T-cell (primary cell): ENCODE measurements at regions not wholly inside any gene's neighbourhood (a gene's known extent, or its start where the extent isn't known, plus 50 kb on each side); places are given as distances from the start of the nearest gene placed in this dataset.

Experiments
- ATAC-seq, 4 experiments: fragments of 200-7000 bp in 3 of 4; fragments of 150-1000 bp in 1 of 4; cut with Tn5 transposase; replicated peaks in 1 of 4; 1 replicate in 3 of 4; 2 replicates in 1 of 4; pipeline ENCODE4 v1.10.0; 2021; ENCODE audit warnings: moderate library complexity in 3 of 4, mild to moderate bottlenecking in 2 of 4, moderate number of reproducible peaks in 1 of 4
- CTCF ChIA-PET, 2 donors: fragments of 300-600 bp; sonication (Branson Sonifier 250); formaldehyde crosslinking; loops; one replicate each; lab custom pipeline; 2022; ENCODE audit warnings: antibody characterized with exemption in 2 of 2; lab: Charles Lee
- POLR2A ChIA-PET, 2 donors: fragments of 300-600 bp; sonication (Branson Sonifier 250); formaldehyde crosslinking; loops; one replicate each; lab custom pipeline; 2022; ENCODE audit warnings: antibody characterized with exemption in 2 of 2; lab: Charles Lee
- DNase-seq, 35 experiments: peaks; one replicate each; pipeline versions ENCODE4 v3.0.0 to v3.0.0-alpha.2; 2013 to 2023
- H3K27ac ChIP-seq: one replicate; pipeline ENCODE4 v1.5.1; 2013; ENCODE audit warnings: low read length
- H3K27me3 ChIP-seq, 2 experiments: replicated peaks in 1 of 2; 1 replicate in 1 of 2; 2 replicates in 1 of 2; pipeline versions ENCODE4 v1.6.1 to v1.7.0; 2013; ENCODE audit warnings: low read length in 1 of 2, mixed read lengths in 1 of 2; ENCODE audit not compliant: control insufficient read depth in 2 of 2, insufficient read depth in 2 of 2; ENCODE audit errors: extremely low read depth in 1 of 2
- H3K36me3 ChIP-seq, 2 donors: 1 replicate in 1 of 2; 2 replicates in 1 of 2; pipeline versions ENCODE4 v1.6.1 to v1.7.0; 2013; ENCODE audit warnings: low read length in 1 of 2; ENCODE audit not compliant: control insufficient read depth in 2 of 2, insufficient read depth in 1 of 2; ENCODE audit errors: extremely low read depth in 1 of 2
- H3K4me1 ChIP-seq, 2 experiments: 1 replicate in 1 of 2; 2 replicates in 1 of 2; pipeline versions ENCODE4 v1.6.1 to v1.7.0; 2013; ENCODE audit warnings: low read length in 2 of 2, mixed read lengths in 1 of 2; ENCODE audit not compliant: insufficient read depth in 2 of 2, control insufficient read depth in 1 of 2; ENCODE audit errors: extremely low read depth in 1 of 2
- H3K4me3 ChIP-seq, 2 donors: 1 replicate in 1 of 2; 2 replicates in 1 of 2; pipeline versions ENCODE4 v1.5.1 to v1.7.0; 2013; ENCODE audit warnings: mild to moderate bottlenecking in 2 of 2, low read length in 1 of 2, moderate library complexity in 1 of 2; ENCODE audit not compliant: control insufficient read depth in 1 of 2; ENCODE audit errors: extremely low read depth in 1 of 2
- H3K9me3 ChIP-seq: 2 replicates; pipeline ENCODE4 v1.7.0; 2013
- H3K27ac Mint-ChIP-seq, 2 donors: one replicate each; pipeline ENCODE4 v1.8.0; 2020 to 2021; ENCODE audit warnings: mild to moderate bottlenecking in 2 of 2, mixed read lengths in 2 of 2
- H3K27me3 Mint-ChIP-seq, 2 donors: one replicate each; pipeline ENCODE4 v1.8.0; 2021 to 2022; ENCODE audit warnings: mixed read lengths in 2 of 2
- H3K36me3 Mint-ChIP-seq: one replicate; pipeline ENCODE4 v1.8.0; 2021; ENCODE audit warnings: mixed read lengths
- H3K4me1 Mint-ChIP-seq, 3 donors: one replicate each; pipeline ENCODE4 v1.8.0; 2020 to 2022; ENCODE audit warnings: mixed read lengths in 3 of 3, mild to moderate bottlenecking in 1 of 3
- H3K4me3 Mint-ChIP-seq, 3 donors: one replicate each; pipeline ENCODE4 v1.8.0; 2020 to 2022; ENCODE audit warnings: mild to moderate bottlenecking in 3 of 3, mixed read lengths in 3 of 3, moderate library complexity in 3 of 3
- H3K9me3 Mint-ChIP-seq, 3 donors: one replicate each; pipeline ENCODE4 v1.8.0; 2020 to 2022; ENCODE audit warnings: mixed read lengths in 3 of 3
- WGBS: methylation state at CpG from one replicate; pipeline ENCODE4 v1.1.5; 2013; ENCODE audit warnings: missing lambda C conversion rate; ENCODE audit not compliant: insufficient coverage; 5-methylcytosine and 5-hydroxymethylcytosine counted together

GRCh38 chr15:36361351-36361870 is 218.0 kb upstream of the CDIN1 start:
- no CpG with 5 or more reads among the region's 5 CpGs for WGBS
- no peak for ATAC-seq

GRCh38 chr15:36362509-36362915 is 216.9 kb upstream of the CDIN1 start:
- Histone ChIP-seq H3K4me3 (no peak overlapping the region), H3K27ac (no peak overlapping the region), H3K4me1 (no peaks in the 10 kb centered on the region), H3K27me3 (no peaks in the 10 kb centered on the region), H3K36me3 (no peaks in the 10 kb centered on the region), H3K9me3 (no peaks in the 10 kb centered on the region)
- H3K4me1 Mint-ChIP-seq: no peaks in the 10 kb centered on the region
- WGBS: no CpG with 5 or more reads among the region's 7 CpGs
- H3K9me3 Mint-ChIP-seq: no peaks in the 10 kb centered on the region
- no peaks in the 10 kb centered on the region for H3K36me3 Mint-ChIP-seq
- ChIA-PET POLR2A (no interaction called here), CTCF (no interaction called here)
- no peak overlapping the region for H3K4me3 Mint-ChIP-seq
- no peaks in the 10 kb centered on the region for H3K27me3 Mint-ChIP-seq
- DNase-seq (no peak), ATAC-seq (no peak)
- H3K27ac Mint-ChIP-seq: no peak overlapping the region

More at GRCh38 chr15:36361351-36361870, 218.0 kb upstream of the CDIN1 start:
- ChIA-PET CTCF (no interaction called here), POLR2A (no interaction called here)
- Histone ChIP-seq H3K4me1 (no peaks in the 10 kb centered on the region), H3K27me3 (no peaks in the 10 kb centered on the region), H3K9me3 (no peaks in the 10 kb centered on the region), H3K4me3 (no peak overlapping the region), H3K36me3 (no peaks in the 10 kb centered on the region), H3K27ac (no peak overlapping the region)
- H3K4me3 Mint-ChIP-seq: no peak overlapping the region
- H3K4me1 Mint-ChIP-seq: no peaks in the 10 kb centered on the region
- H3K9me3 Mint-ChIP-seq: no peaks in the 10 kb centered on the region
- H3K27ac Mint-ChIP-seq: no peak overlapping the region
- no peak for DNase-seq
- H3K27me3 Mint-ChIP-seq: no peaks in the 10 kb centered on the region
- no peaks in the 10 kb centered on the region for H3K36me3 Mint-ChIP-seq

GRCh38 chr15:36363335-36363734 is 216.1 kb upstream of the CDIN1 start:
- H3K4me1 ChIP-seq: no peaks in the 10 kb centered on the region
- H3K36me3 ChIP-seq: no peaks in the 10 kb centered on the region
- no peak for DNase-seq
- H3K4me3 Mint-ChIP-seq: no peak overlapping the region
- ChIA-PET CTCF (no interaction called here), POLR2A (no interaction called here)
- no peaks in the 10 kb centered on the region for H3K36me3 Mint-ChIP-seq
- H3K4me3 ChIP-seq: no peak overlapping the region
- 87% methylated on average over 2 of the region's 4 CpGs for WGBS
- H3K4me1 Mint-ChIP-seq: no peaks in the 10 kb centered on the region
- no peak for ATAC-seq
- H3K27ac Mint-ChIP-seq: no peak overlapping the region
- no peaks in the 10 kb centered on the region for H3K27me3 ChIP-seq
- H3K9me3 ChIP-seq: no peaks in the 10 kb centered on the region
- no peak overlapping the region for H3K27ac ChIP-seq
- no peaks in the 10 kb centered on the region for H3K27me3 Mint-ChIP-seq
- H3K9me3 Mint-ChIP-seq: no peaks in the 10 kb centered on the region

- no peaks in the 10 kb centered on the region for H3K4me1 Mint-ChIP-seq
- ChIA-PET CTCF (no interaction called here), POLR2A (no interaction called here)
- no peaks in the 10 kb centered on the region for H3K36me3 Mint-ChIP-seq
- H3K27me3 Mint-ChIP-seq: no peaks in the 10 kb centered on the region
- peaks cover 0 to 3% (median 0%) of the 10 kb centered on the region in 3 donors for H3K9me3 Mint-ChIP-seq
- Histone ChIP-seq H3K27ac (no peak overlapping the region), H3K9me3 (no peaks in the 10 kb centered on the region), H3K36me3 (no peaks in the 10 kb centered on the region), H3K4me1 (no peaks in the 10 kb centered on the region), H3K4me3 (no peak overlapping the region), H3K27me3 (no peaks in the 10 kb centered on the region)
- no peak overlapping the region for H3K4me3 Mint-ChIP-seq
- H3K27ac Mint-ChIP-seq: no peak overlapping the region
- DNase-seq (no peak), ATAC-seq (no peak)
- WGBS: no CpG with 5 or more reads among the region's 3 CpGs
Measured at GRCh38 chr15:36364377-36364776, 215.0 kb upstream of the CDIN1 start.

DNA sequence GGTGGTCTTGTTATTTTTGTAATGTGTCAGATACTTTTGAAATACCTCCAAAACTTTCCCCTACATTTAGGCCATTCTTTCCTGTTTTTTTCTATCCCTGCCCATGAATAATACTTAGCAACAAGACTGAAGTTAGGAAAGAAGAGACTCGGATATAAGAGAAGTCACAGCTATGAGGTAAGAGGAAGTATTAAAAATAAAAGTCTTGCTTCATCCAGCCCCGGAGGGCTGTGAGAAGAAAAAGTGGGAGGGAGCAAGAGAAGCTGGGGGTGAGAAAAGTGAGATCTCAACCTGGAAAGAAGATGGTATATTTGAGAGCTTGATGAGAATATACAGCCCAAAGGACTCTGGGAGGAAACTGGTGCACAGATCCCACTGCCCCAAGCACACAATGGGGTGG is 213.5 kb upstream of the CDIN1 start:
- ChIA-PET CTCF (no interaction called here), POLR2A (no interaction called here)
- H3K36me3 Mint-ChIP-seq: no peaks in the 10 kb centered on the region
- Histone ChIP-seq H3K27me3 (no peaks in the 10 kb centered on the region), H3K4me1 (no peaks in the 10 kb centered on the region), H3K4me3 (no peak overlapping the region), H3K27ac (no peak overlapping the region), H3K9me3 (no peaks in the 10 kb centered on the region), H3K36me3 (no peaks in the 10 kb centered on the region)
- H3K27ac Mint-ChIP-seq: no peak overlapping the region
- DNase-seq (no peak), ATAC-seq (no peak)
- H3K27me3 Mint-ChIP-seq: no peaks in the 10 kb centered on the region
- 24% methylated on average over 2 of the region's 2 CpGs for WGBS
- peaks cover 0 to 3% (median 0%) of the 10 kb centered on the region in 3 donors for H3K9me3 Mint-ChIP-seq
- H3K4me1 Mint-ChIP-seq: no peaks in the 10 kb centered on the region
- H3K4me3 Mint-ChIP-seq: no peak overlapping the region

DNA sequence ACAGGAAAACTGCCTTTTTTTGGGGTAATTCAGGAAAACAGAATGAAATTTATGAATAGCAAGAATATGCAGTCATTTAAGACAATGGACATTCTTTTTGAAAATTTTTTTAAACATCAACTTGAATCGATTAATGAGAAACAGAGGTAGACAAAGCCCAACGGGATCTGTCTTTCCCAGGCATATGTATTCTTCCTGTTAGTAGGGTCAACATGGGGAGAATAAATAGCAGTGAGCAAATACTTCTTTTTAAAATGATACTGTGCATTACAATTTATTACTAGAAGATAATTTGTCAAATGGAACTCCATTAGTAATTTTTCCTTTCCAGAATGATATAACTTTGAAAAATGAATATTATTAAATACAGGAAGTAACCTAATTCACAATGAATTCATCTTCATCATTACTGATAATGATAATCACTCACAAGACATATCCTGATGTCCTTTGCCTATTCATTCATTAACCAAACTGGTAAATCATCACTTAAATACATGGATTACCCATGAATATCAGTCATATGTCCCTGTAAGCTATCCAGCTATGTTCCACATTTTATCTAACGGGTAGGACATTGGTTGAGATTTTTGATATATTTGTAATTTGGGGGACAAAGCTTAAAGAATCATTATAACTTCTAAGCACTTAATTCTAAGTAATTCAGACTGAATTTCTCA is 209.2 kb upstream of the CDIN1 start:
- no peaks in the 10 kb centered on the region for H3K27me3 ChIP-seq
- H3K36me3 ChIP-seq: no peaks in the 10 kb centered on the region
- CTCF ChIA-PET: no interaction called here
- no CpG with 5 or more reads among the region's 3 CpGs for WGBS
- POLR2A ChIA-PET: no interaction called here
- no peaks in the 10 kb centered on the region for H3K4me1 ChIP-seq
- no peak overlapping the region for H3K4me3 ChIP-seq
- no peak for ATAC-seq
- H3K9me3 ChIP-seq: no peaks in the 10 kb centered on the region
- Mint-ChIP-seq H3K4me3 (no peak overlapping the region), H3K27me3 (no peaks in the 10 kb centered on the region), H3K9me3 (peaks cover 0 to 3% (median 0%) of the 10 kb centered on the region in 3 donors), H3K27ac (no peak overlapping the region), H3K36me3 (no peaks in the 10 kb centered on the region), H3K4me1 (no peaks in the 10 kb centered on the region)
- H3K27ac ChIP-seq: no peak overlapping the region
- no peak for DNase-seq

- no peaks in the 10 kb centered on the region for H3K27me3 ChIP-seq
- CTCF ChIA-PET: no interaction called here
- Mint-ChIP-seq H3K9me3 (peaks cover 0 to 3% (median 0%) of the 10 kb centered on the region in 3 donors), H3K27ac (no peak overlapping the region), H3K36me3 (no peaks in the 10 kb centered on the region), H3K4me1 (no peaks in the 10 kb centered on the region), H3K4me3 (no peak overlapping the region), H3K27me3 (no peaks in the 10 kb centered on the region)
- ATAC-seq (no peak), DNase-seq (no peak)
- no peak overlapping the region for H3K27ac ChIP-seq
- H3K4me3 ChIP-seq: no peak overlapping the region
- POLR2A ChIA-PET: no interaction called here
- no peaks in the 10 kb centered on the region for H3K4me1 ChIP-seq
- H3K36me3 ChIP-seq: no peaks in the 10 kb centered on the region
- no peaks in the 10 kb centered on the region for H3K9me3 ChIP-seq
Measured at GRCh38 chr15:36370731-36371112, 208.7 kb upstream of the CDIN1 start.
